ENCODE measurements at regions not wholly inside any gene's neighbourhood (a gene's known extent, or its start where the extent isn't known, plus 50 kb on each side); places are given as distances from the start of the nearest gene placed in this dataset.

GRCh38 chr6:43951063-43951755 is 176.0 kb downstream of the MRPL14 start:
- peak; percentile 34 for TF ChIP-seq CTCF (IDR thresholded peaks at IDR 0.05)
- no peak for TF ChIP-seq GATA2 (CRISPR knock-in tag; IDR thresholded peaks at IDR 0.05)

All from SK-N-SH (cell line).